Neural crest cell (in vitro differentiated cells): ENCODE measurements at regions not wholly inside any gene's neighbourhood (a gene's known extent, or its start where the extent isn't known, plus 50 kb on each side); places are given as distances from the start of the nearest gene placed in this dataset.

Experiments
- DNase-seq: peaks from one replicate; pipeline ENCODE4 v3.0.0; 2021; ENCODE audit warnings: low read depth, mixed read lengths, low spot score
- H3K27ac Mint-ChIP-seq: one replicate; pipeline ENCODE4 v1.8.0; 2021; ENCODE audit warnings: mild to moderate bottlenecking, mixed read lengths; ENCODE audit not compliant: unreplicated experiment
- H3K27me3 Mint-ChIP-seq: 2 replicates; pipeline ENCODE4 v1.8.0; 2021; ENCODE audit warnings: low read depth, mild to moderate bottlenecking, mixed read lengths
- H3K36me3 Mint-ChIP-seq: 2 replicates; pipeline ENCODE4 v1.8.0; 2021; ENCODE audit warnings: low read depth, mild to moderate bottlenecking, mixed read lengths
- H3K4me1 Mint-ChIP-seq: 2 replicates; pipeline ENCODE4 v1.8.0; 2021; ENCODE audit warnings: mixed read lengths
- H3K4me3 Mint-ChIP-seq: one replicate; pipeline ENCODE4 v1.8.0; 2021; ENCODE audit warnings: mild to moderate bottlenecking, mixed read lengths
- H3K9me3 Mint-ChIP-seq: 2 replicates; pipeline ENCODE4 v1.8.0; 2021; ENCODE audit warnings: mixed read lengths
- TF ChIP-seq, protein P1 (sequence below): fragments of 200-600 bp; sonication (generic); conservative IDR thresholded peaks from 2 replicates; pipeline ENCODE4 v1.5.0; 2021; ENCODE audit warnings: antibody characterized with exemption, mild to moderate bottlenecking

DNA sequence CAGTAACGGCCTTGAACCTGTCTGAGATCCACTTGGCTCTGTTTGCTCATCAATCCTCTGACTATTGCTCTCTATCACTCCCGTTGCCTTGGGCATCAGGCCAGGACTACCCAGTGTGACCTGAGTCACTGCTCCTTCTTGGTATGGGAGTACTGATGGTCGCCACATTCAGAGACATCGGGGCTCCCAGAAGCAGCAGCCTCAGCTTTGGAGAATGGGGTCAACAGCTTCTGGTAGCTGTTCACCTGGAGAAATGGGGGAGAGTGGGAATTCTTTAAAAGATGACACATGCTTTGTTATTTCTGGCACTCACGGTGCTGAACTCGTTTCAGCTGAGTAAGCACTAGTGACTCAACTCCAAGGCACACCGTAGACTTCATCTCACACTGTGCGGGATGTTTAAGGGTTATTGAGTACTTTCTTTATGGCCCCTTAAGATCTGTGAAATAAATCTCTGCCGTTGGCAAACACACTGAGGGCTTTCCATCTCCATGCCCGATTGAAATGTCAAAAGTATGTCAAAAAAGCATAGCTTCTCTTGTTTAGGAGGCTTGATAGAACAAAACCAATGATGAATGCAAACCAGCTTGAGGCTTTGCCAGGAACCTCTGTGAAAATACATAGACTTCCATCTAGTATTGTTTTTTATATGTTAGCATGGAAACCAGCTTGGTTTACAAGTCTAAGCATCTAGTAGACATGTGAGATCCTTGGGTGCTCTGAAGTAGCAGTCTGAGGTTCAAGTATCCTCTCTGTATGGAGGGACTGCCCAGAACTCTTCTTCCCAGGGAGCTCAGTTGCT lies 333.1 kb downstream of the CXCL12 start:
- no peaks in the 10 kb centered on the region for H3K9me3 Mint-ChIP-seq
- H3K4me1 Mint-ChIP-seq, result peaks cover 24% of the 10 kb centered on the region
- no peak for DNase-seq
- TF ChIP-seq, protein P1, sequence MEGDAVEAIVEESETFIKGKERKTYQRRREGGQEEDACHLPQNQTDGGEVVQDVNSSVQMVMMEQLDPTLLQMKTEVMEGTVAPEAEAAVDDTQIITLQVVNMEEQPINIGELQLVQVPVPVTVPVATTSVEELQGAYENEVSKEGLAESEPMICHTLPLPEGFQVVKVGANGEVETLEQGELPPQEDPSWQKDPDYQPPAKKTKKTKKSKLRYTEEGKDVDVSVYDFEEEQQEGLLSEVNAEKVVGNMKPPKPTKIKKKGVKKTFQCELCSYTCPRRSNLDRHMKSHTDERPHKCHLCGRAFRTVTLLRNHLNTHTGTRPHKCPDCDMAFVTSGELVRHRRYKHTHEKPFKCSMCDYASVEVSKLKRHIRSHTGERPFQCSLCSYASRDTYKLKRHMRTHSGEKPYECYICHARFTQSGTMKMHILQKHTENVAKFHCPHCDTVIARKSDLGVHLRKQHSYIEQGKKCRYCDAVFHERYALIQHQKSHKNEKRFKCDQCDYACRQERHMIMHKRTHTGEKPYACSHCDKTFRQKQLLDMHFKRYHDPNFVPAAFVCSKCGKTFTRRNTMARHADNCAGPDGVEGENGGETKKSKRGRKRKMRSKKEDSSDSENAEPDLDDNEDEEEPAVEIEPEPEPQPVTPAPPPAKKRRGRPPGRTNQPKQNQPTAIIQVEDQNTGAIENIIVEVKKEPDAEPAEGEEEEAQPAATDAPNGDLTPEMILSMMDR, result no peak
- H3K4me3 Mint-ChIP-seq, result no peak overlapping the region
- H3K36me3 Mint-ChIP-seq, result no peaks in the 10 kb centered on the region
- H3K27me3 Mint-ChIP-seq, result no peaks in the 10 kb centered on the region
- no peak overlapping the region for H3K27ac Mint-ChIP-seq

DNA sequence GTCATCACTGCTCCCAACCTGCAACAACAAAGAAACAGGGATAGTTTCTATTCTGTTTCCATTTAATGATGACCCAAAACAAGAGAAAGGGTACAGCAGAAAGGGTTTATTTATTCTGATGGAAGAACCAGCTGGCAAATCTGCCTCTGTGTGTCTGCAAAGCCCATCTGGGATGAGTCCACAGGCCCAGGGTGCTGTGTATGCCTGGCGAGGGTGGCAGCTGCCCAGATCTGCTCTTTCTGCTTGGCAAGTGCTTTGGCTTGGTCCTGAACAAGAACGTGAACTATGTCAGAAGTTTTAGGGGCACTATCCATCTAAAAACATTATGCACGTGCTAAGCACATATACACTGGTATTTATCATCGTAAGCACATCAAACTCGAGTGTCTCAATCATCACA lies 333.8 kb downstream of the CXCL12 start:
- Mint-ChIP-seq H3K36me3 (no peaks in the 10 kb centered on the region), H3K27ac (no peak overlapping the region), H3K9me3 (no peaks in the 10 kb centered on the region), H3K27me3 (no peaks in the 10 kb centered on the region), H3K4me3 (no peak overlapping the region), H3K4me1 (peaks cover 26% of the 10 kb centered on the region)
- TF ChIP-seq, protein P1, result no peak
- DNase-seq, result no peak

DNA sequence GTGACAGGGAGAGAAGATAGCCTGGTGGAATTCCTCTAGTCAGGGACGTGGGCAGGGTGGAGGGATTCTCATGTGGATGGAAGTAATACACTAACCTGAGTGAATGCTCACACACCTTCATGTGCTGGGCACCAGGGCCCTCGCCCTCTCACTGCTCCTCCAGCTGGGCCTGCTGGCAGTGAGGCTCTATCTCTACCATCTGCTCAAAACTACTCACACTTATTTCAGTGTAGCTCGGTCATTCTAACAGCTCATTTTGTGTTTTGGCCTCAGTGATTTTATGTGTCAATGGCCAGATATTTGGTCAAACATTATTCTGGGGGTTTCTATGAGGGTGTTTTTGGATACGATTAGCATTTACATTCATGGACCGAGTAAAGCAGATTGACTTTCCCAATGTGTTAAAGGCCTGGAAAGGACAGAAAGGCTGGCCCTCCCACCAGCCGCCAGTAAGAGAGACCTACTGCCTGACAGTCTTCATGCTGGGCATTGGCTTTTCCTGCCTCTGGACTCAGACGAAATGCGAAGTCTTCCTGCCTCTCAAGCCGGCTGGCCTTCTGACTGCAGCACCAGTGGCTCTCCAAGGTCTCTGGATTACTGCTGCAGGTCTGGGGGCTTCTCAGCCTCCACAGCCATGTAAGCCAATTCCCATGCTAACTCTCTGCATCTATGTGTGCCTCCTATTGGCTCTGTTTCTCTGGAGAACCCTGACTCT lies 335.4 kb downstream of the CXCL12 start:
- H3K36me3 Mint-ChIP-seq, result no peaks in the 10 kb centered on the region
- H3K27me3 Mint-ChIP-seq, result no peaks in the 10 kb centered on the region
- TF ChIP-seq, protein P1, result no peak
- H3K27ac Mint-ChIP-seq, result no peak overlapping the region
- DNase-seq, result no peak
- no peak overlapping the region for H3K4me3 Mint-ChIP-seq
- H3K4me1 Mint-ChIP-seq, result peaks cover 37% of the 10 kb centered on the region
- H3K9me3 Mint-ChIP-seq, result no peaks in the 10 kb centered on the region

DNA sequence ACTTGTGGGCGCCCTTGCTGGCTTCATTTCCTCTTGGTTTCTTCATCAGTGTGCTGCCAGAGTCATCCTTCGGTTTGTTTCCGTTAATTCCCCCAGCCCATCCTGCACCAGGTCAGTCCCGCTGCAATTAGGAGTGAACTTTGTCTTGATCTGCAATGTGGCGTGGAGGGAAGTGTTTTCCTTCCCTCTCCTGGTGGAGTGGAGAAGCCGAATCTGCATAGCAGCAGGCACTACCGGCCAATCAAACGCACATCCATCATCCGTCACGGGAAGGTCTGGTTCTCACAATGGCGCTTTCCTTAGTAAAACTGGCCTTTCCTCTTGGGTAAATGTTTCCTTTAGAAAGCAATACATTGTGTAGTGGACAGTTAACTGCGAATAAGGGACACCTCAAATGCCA lies 337.5 kb downstream of the CXCL12 start:
- TF ChIP-seq, protein P1, result no peak
- DNase-seq, result no peak
- no peaks in the 10 kb centered on the region for H3K27me3 Mint-ChIP-seq
- H3K27ac Mint-ChIP-seq, result no peak overlapping the region
- H3K4me3 Mint-ChIP-seq, result no peak overlapping the region
- peaks cover 43% of the 10 kb centered on the region for H3K4me1 Mint-ChIP-seq
- H3K9me3 Mint-ChIP-seq, result no peaks in the 10 kb centered on the region
- H3K36me3 Mint-ChIP-seq, result no peaks in the 10 kb centered on the region

DNA sequence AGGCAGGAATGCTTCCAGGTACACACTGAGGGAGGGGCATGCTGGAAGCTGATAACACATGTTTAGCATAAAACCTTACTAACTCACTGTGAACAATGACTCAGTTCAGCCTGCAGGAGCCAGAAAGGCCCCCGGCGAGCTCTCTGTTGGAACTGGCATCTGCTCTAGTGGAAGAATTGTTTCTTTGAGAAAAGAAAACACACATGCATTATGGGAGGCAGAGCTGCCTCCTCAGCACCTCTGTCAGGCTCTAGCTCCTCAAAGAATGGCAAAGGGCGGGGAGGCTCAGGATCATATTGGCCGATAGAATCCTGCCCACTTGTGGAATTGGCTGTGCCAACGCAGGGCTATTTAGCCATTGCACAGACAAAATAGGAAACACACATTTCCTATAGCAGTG lies 338.3 kb downstream of the CXCL12 start:
- Mint-ChIP-seq H3K36me3 (no peaks in the 10 kb centered on the region), H3K4me1 (peaks cover 43% of the 10 kb centered on the region), H3K9me3 (no peaks in the 10 kb centered on the region), H3K4me3 (no peak overlapping the region), H3K27ac (no peak overlapping the region), H3K27me3 (no peaks in the 10 kb centered on the region)
- DNase-seq, result peak; percentile 14
- TF ChIP-seq, protein P1, result peak; percentile 12
